PFSK-1 (cell line): ENCODE measurements at regions not wholly inside any gene's neighbourhood (a gene's known extent, or its start where the extent isn't known, plus 50 kb on each side); places are given as distances from the start of the nearest gene placed in this dataset.

Experiments
- FOXP2 ChIP-seq: optimal IDR thresholded peaks from 2 replicates; pipeline ENCODE3; 2011; ENCODE audit warnings: borderline replicate concordance, control low read depth, inconsistent platforms; ENCODE audit not compliant: insufficient read depth; ENCODE audit errors: extremely low read length, extremely low read depth
- POLR2AphosphoS5 ChIP-seq: IDR thresholded peaks from 2 replicates; pipeline ENCODE4 v1.6.1; 2012; ENCODE audit warnings: low read depth, mild to moderate bottlenecking, control low read depth, low read length, moderate library complexity
- SIN3A ChIP-seq: IDR thresholded peaks from 2 replicates; pipeline ENCODE4 v1.6.1; 2012; ENCODE audit warnings: mild to moderate bottlenecking, low read length, moderate library complexity, borderline replicate concordance; ENCODE audit not compliant: insufficient read depth
- TAF1 ChIP-seq: IDR thresholded peaks from 2 replicates; pipeline ENCODE4 v1.6.1; 2012; ENCODE audit warnings: low read length, control low read depth, borderline replicate concordance; ENCODE audit not compliant: insufficient read depth
- TF ChIP-seq, protein P1 (sequence below), 2 experiments: IDR thresholded peaks; 2 replicates each; pipeline versions ENCODE4 v1.6.1 to v1.8.0; 2011 to 2012; ENCODE audit warnings: low read depth in 2 of 2, low read length in 2 of 2, control low read depth in 1 of 2, inconsistent platforms in 1 of 2, mild to moderate bottlenecking in 1 of 2, moderate library complexity in 1 of 2; ENCODE audit not compliant: insufficient read depth in 1 of 2

DNA sequence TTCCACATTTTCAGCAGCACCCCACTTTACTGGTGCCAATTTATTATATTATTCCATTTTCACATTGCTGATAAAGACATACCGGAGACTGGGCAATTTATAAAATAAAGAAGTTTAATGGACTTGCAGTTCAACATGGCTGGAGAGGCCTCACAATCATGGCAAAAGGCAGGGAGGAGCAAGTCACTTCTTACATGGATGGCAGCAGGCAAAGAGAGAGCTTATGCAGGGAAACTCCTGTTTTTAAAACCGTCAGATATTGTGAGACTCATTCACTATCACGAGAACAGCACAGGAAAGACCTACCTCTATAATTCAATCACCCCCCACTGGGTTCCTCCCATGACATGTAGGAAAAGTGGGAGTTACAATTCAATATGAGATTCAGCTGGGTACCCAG is 641.8 kb upstream of the MEF2C start:
- TF ChIP-seq POLR2AphosphoS5: no peak
- no peak for TF ChIP-seq SIN3A
- no peak for TF ChIP-seq TAF1
- TF ChIP-seq, protein P1, sequence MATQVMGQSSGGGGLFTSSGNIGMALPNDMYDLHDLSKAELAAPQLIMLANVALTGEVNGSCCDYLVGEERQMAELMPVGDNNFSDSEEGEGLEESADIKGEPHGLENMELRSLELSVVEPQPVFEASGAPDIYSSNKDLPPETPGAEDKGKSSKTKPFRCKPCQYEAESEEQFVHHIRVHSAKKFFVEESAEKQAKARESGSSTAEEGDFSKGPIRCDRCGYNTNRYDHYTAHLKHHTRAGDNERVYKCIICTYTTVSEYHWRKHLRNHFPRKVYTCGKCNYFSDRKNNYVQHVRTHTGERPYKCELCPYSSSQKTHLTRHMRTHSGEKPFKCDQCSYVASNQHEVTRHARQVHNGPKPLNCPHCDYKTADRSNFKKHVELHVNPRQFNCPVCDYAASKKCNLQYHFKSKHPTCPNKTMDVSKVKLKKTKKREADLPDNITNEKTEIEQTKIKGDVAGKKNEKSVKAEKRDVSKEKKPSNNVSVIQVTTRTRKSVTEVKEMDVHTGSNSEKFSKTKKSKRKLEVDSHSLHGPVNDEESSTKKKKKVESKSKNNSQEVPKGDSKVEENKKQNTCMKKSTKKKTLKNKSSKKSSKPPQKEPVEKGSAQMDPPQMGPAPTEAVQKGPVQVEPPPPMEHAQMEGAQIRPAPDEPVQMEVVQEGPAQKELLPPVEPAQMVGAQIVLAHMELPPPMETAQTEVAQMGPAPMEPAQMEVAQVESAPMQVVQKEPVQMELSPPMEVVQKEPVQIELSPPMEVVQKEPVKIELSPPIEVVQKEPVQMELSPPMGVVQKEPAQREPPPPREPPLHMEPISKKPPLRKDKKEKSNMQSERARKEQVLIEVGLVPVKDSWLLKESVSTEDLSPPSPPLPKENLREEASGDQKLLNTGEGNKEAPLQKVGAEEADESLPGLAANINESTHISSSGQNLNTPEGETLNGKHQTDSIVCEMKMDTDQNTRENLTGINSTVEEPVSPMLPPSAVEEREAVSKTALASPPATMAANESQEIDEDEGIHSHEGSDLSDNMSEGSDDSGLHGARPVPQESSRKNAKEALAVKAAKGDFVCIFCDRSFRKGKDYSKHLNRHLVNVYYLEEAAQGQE (IDR thresholded peaks at IDR 0.05; ENCODE audit: insufficient read depth in 1 of 2, low read depth in 2 of 2, low read length in 2 of 2): no peak
- no peak for TF ChIP-seq FOXP2
